Liver (tissue), 3 donors: ENCODE measurements at regions not wholly inside any gene's neighbourhood (a gene's known extent, or its start where the extent isn't known, plus 50 kb on each side); places are given as distances from the start of the nearest gene placed in this dataset.

ENCODE experiments used
- CTCF ChIP-seq: fragments of 150-350 bp; IDR thresholded peaks from 2 replicates; pipeline ENCODE4 v1.5.1; 2017; ENCODE audit warnings: improper control_type of control experiment, low read depth, low read length; ENCODE audit not compliant: missing input control
- EGR1 ChIP-seq, 2 donors: IDR thresholded peaks; 2 replicates each; pipeline ENCODE4 v1.6.1; 2016 to 2018; ENCODE audit warnings: antibody characterized with exemption in 2 of 2, low read depth in 2 of 2
- FOXA1 ChIP-seq: IDR thresholded peaks from 2 replicates; pipeline ENCODE4 v1.6.1; 2016; ENCODE audit warnings: antibody characterized with exemption
- FOXA2 ChIP-seq: IDR thresholded peaks from 2 replicates; pipeline ENCODE4 v1.6.1; 2016; ENCODE audit warnings: antibody characterized with exemption
- GABPA ChIP-seq, 2 donors: IDR thresholded peaks in 1 of 2; conservative IDR thresholded peaks in 1 of 2; 2 replicates each; pipeline ENCODE4 v1.6.1; 2016; ENCODE audit warnings: antibody characterized with exemption in 2 of 2, mild to moderate bottlenecking in 1 of 2, moderate library complexity in 1 of 2
- JUND ChIP-seq, 2 donors: IDR thresholded peaks; 2 replicates each; pipeline ENCODE4 v1.6.1; 2016; ENCODE audit warnings: antibody characterized with exemption in 2 of 2
- MAX ChIP-seq: IDR thresholded peaks from 2 replicates; pipeline ENCODE4 v1.6.1; 2016; ENCODE audit warnings: antibody characterized with exemption
- RAD21 ChIP-seq, 2 donors: IDR thresholded peaks; 2 replicates each; pipeline ENCODE4 v1.6.1; 2016; ENCODE audit warnings: antibody characterized with exemption in 2 of 2, mild to moderate bottlenecking in 2 of 2
- REST ChIP-seq: IDR thresholded peaks from 2 replicates; pipeline ENCODE4 v1.6.1; 2016; ENCODE audit warnings: antibody characterized with exemption, mild to moderate bottlenecking
- RXRA ChIP-seq, 2 donors: IDR thresholded peaks; 2 replicates each; pipeline ENCODE4 v1.6.1; 2017 to 2018; ENCODE audit warnings: antibody characterized with exemption in 2 of 2, mild to moderate bottlenecking in 1 of 2
- SP1 ChIP-seq: IDR thresholded peaks from 2 replicates; pipeline ENCODE4 v1.6.1; 2018; ENCODE audit warnings: antibody characterized with exemption, mild to moderate bottlenecking
- TAF1 ChIP-seq: conservative IDR thresholded peaks from 2 replicates; pipeline ENCODE4 v1.6.1; 2016; ENCODE audit warnings: antibody characterized with exemption, mild to moderate bottlenecking
- YY1 ChIP-seq: IDR thresholded peaks from 2 replicates; pipeline ENCODE4 v1.6.1; 2016; ENCODE audit warnings: antibody characterized with exemption, mild to moderate bottlenecking
- donor health status: healthy.
- donor health status: healthy.

GRCh38 chr3:53974324-53974723 is 82.7 kb upstream of the SELENOK start:
- TF ChIP-seq CTCF (no peak), EGR1 (IDR thresholded peaks at IDR 0.05; ENCODE audit: low read depth in 2 of 2) (no peak), TAF1 (no peak), RXRA (IDR thresholded peaks at IDR 0.05) (no peak), MAX (no peak), FOXA2 (no peak), GABPA (IDR thresholded peaks at IDR 0.05 in 1 of 2, conservative IDR thresholded peaks at IDR 0.05 in 1 of 2) (no peak), FOXA1 (no peak), REST (no peak), JUND (IDR thresholded peaks at IDR 0.05) (no peak), YY1 (no peak), SP1 (no peak), RAD21 (IDR thresholded peaks at IDR 0.05) (no peak)
